ENCODE measurements at regions not wholly inside any gene's neighbourhood (a gene's known extent, or its start where the extent isn't known, plus 50 kb on each side); places are given as distances from the start of the nearest gene placed in this dataset.

DNA sequence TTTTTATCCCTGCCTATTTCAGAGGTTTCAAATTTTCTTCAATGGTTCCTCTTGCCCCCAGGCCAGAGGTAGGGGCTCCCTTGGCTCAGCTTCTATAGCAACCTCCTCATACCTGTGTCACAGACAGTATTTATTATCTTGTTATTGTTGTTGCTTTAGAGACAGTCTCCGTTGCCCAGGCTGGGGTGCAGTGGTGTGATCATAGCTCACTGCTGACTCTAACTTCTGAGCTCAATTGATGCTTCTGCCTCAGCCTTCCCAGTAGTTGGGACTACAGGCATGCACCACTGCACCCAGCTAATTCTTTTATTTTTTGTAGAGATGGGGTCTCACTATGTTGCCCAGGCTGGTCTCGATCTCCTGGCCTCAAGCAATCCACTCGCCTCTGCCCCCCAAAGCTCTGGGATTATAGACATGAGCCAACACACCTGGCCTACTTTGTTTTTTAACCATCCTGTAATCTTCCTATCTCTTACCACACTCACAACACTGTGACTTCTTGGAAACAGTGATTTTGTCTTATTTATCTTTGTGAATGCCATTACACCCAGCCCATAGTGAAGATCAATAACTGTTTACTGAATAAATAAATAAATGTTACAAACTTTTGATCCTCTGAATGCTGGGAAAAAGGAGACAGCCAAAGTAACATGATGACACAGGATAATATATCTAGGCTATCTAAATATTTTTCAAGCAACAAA is 95.9 kb downstream of the PHLDA1 start:
- peaks cover 4% of the 10 kb centered on the region for H3K4me1 Mint-ChIP-seq (ENCODE audit: low read depth)
- no peak overlapping the region for H3K27ac Mint-ChIP-seq
- intact Hi-C loops (cut with micrococcal nuclease) = loop anchor here (2.0 to 5.0 kb wide), 2 partner anchors 43 to 97 kb away; partner anchors contain the start of gene PHLDA1
- H3K9me3 Mint-ChIP-seq = no peaks in the 10 kb centered on the region
- no peaks in the 10 kb centered on the region for H3K36me3 Mint-ChIP-seq (ENCODE audit: low read depth)
- no peak overlapping the region for H3K4me3 Mint-ChIP-seq
- H3K27me3 Mint-ChIP-seq = peaks cover 35% of the 10 kb centered on the region

DNA sequence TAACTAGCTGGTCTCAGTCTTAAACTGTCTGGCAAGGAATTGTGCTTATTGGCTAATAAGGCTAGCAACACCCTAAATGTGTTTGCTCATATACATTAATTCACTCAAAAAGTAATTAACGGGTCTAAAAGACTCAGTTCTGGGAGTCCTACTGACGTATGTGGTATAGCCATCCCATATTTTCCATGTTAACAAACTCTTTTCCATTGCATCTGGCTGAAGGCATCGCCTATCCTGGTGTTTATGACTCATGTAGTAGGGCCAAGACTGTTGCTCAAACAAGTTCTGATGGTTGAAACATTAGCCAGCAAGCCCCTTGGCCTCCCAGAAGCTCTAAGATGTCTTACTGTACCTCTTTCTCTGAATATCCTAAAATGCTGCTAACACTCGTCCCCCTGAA is 98.5 kb downstream of the PHLDA1 start:
- Mint-ChIP-seq H3K9me3 (no peaks in the 10 kb centered on the region), H3K27ac (no peak overlapping the region), H3K27me3 (peaks cover 52% of the 10 kb centered on the region), H3K36me3 (ENCODE audit: low read depth) (no peaks in the 10 kb centered on the region), H3K4me1 (ENCODE audit: low read depth) (peaks cover 4% of the 10 kb centered on the region), H3K4me3 (no peak overlapping the region)
- intact Hi-C loops (cut with micrococcal nuclease) = loop anchor here (5.0 kb wide), 1 partner anchor 84 kb away; no protein-coding TSS in a partner anchor

DNA sequence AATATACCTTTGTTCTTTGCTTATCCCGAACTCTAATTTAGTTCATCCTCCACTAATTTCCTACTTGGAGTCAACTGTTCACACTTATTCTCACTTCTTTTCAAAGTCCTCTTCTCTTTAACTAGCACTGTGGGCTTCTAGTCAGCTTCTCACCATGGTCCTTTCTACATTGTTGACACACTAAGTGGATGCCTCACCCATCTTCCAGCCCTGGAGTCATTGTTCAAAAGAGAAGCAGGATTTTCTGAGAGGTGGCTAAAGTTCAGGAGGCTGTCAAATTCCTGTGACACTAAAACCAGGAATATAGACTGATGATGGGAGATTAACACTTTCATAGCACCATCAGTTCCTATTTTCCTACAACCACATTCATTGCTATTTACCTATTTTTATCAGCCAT is 99.3 kb downstream of the PHLDA1 start:
- intact Hi-C loops (cut with micrococcal nuclease) = loop anchor here (5.0 kb wide), 1 partner anchor 85 kb away; no protein-coding TSS in a partner anchor
- no peak overlapping the region for H3K27ac Mint-ChIP-seq
- no peak overlapping the region for H3K4me3 Mint-ChIP-seq
- H3K27me3 Mint-ChIP-seq = peaks cover 58% of the 10 kb centered on the region
- H3K36me3 Mint-ChIP-seq (ENCODE audit: low read depth) = no peaks in the 10 kb centered on the region
- H3K9me3 Mint-ChIP-seq = peaks cover 6% of the 10 kb centered on the region
- H3K4me1 Mint-ChIP-seq (ENCODE audit: low read depth) = peaks cover 4% of the 10 kb centered on the region

DNA sequence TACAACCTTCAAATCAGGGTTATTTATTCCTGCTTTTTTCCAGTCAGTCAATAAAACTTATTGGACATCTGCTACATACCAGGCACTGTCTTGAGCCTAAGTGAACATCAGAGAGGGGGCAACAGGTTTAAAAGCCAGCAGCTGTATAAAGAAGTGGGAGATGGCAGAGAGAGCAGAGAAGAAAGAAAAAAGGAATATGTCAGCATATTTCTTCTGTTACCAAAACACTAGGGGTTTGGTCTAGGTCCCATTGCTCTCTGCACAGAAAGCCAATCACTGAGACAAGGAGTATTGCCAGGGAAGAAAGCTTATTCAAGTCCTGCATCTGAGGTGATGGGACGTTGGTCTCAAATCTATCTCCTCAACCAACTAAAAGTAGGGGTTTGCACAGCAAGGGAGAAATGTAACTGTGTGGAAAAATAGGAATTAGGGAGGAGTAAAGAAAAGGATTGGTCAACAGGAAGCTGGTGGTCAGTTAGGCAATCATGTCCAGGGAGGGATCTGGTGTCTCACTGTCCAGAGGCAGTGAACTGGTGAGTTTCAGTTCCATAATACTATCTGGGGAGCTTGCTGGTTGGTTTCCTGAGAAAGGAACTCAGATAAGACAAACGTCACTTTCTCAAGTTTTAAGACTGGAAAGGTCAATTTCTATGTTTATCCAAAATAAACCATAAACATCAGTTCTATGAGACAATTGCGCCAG is 107.5 kb downstream of the PHLDA1 start:
- peaks cover 9% of the 10 kb centered on the region for H3K36me3 Mint-ChIP-seq (ENCODE audit: low read depth)
- H3K9me3 Mint-ChIP-seq = peaks cover 51% of the 10 kb centered on the region
- H3K4me1 Mint-ChIP-seq (ENCODE audit: low read depth) = peaks cover 15% of the 10 kb centered on the region
- H3K27me3 Mint-ChIP-seq = peaks cover 37% of the 10 kb centered on the region
- intact Hi-C loops (cut with micrococcal nuclease) = no loop called here
- H3K4me3 Mint-ChIP-seq = no peak overlapping the region
- H3K27ac Mint-ChIP-seq = no peak overlapping the region

DNA sequence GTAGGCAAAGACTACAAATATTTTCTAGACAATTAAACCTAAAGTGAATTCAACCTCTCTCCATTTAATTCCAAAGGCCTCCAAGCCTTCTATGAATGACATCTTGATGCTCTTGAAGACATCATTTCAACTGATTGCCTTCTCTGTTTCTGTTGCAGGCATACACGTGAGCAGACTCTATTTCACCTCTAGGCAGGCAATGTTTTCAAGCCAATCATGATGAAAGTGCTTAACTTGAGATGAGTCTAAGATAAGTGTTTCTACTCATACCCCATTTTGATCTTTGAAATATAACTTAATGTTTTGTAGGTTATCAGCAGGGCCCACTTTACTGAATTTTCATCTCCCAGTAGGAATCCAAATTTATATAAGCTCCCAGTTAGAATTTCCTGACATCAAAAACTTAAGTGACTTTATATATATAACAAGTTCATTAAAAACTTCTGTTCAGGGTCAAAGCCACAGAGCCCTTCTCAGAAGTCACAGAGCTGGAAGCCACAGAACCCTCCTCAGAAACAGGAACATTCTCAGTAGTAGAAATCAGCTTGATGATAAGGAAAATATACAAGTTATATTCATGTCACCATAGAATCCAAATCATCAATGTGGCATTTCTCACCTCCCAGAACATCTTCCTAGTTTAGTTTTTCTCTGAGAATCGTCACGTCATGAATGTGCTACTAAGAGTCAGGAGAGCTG is 108.5 kb downstream of the PHLDA1 start:
- no peak overlapping the region for H3K27ac Mint-ChIP-seq
- peaks cover 15% of the 10 kb centered on the region for H3K4me1 Mint-ChIP-seq (ENCODE audit: low read depth)

DNA sequence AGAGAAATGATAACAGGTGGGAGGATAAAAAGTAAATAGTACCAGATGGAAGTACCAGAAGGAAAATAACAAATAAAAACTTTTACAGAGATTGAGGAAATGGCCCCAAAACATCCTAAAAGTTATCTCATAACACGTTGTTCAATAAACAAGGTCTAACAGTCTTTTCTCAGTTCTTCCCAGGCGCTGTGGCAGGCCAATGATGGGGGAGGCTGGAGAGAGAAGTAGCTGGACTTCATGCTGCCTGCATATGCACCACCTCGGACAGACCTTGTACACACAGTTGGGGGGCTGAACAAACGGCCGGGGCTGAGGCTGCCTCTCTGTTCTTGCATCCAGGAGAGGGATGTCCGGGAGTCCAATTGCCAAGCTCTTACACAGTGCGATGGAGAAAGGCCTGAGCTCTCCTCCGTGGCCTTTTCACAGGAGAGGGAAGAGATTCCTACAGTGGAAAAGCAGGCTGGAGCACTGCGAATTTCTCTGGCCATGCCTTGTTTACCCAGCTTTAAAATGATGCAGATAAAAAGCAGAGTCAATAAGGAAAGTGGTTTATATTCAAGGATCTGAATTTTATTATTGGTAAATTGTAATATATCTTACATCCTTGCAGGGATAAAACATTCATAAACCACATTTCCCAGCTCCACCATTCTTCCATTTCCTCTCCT is 109.8 kb downstream of the PHLDA1 start:
- intact Hi-C loops (cut with micrococcal nuclease) = no loop called here
- Mint-ChIP-seq H3K4me1 (ENCODE audit: low read depth) (peaks cover 21% of the 10 kb centered on the region), H3K4me3 (no peak overlapping the region), H3K27me3 (peaks cover 27% of the 10 kb centered on the region), H3K27ac (no peak overlapping the region), H3K36me3 (ENCODE audit: low read depth) (peaks cover 9% of the 10 kb centered on the region), H3K9me3 (peaks cover 43% of the 10 kb centered on the region)

More for the DNA sequence above, 108.5 kb downstream of the PHLDA1 start:
- H3K27me3 Mint-ChIP-seq = peaks cover 34% of the 10 kb centered on the region
- H3K36me3 Mint-ChIP-seq (ENCODE audit: low read depth) = peaks cover 9% of the 10 kb centered on the region
- peaks cover 51% of the 10 kb centered on the region for H3K9me3 Mint-ChIP-seq
- H3K4me3 Mint-ChIP-seq = no peak overlapping the region
- intact Hi-C loops (cut with micrococcal nuclease) = no loop called here

DNA sequence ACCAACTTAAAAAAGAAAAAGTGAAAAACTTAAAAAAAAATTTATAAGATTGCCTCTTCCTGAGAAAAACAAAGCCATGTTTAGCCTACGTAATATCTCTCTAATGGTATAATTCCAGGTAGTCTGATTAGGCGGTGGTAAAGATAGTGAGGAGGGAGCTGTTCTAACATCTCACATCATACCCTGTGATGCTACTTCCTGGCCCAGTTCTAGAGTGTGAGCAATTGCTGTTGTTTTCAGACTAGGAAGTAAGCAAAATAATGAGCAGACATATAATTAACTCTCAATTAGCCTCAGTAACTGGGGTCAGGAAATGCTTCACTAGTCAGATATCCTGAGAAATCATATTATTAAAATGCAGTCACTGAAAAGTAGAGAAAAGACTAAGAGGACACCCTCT is 113.9 kb downstream of the PHLDA1 start:
- Mint-ChIP-seq H3K9me3 (peaks cover 10% of the 10 kb centered on the region), H3K36me3 (ENCODE audit: low read depth) (no peaks in the 10 kb centered on the region), H3K4me1 (ENCODE audit: low read depth) (peaks cover 19% of the 10 kb centered on the region), H3K27ac (no peak overlapping the region), H3K27me3 (peaks cover 26% of the 10 kb centered on the region), H3K4me3 (no peak overlapping the region)
- intact Hi-C loops (cut with micrococcal nuclease) = no loop called here

DNA sequence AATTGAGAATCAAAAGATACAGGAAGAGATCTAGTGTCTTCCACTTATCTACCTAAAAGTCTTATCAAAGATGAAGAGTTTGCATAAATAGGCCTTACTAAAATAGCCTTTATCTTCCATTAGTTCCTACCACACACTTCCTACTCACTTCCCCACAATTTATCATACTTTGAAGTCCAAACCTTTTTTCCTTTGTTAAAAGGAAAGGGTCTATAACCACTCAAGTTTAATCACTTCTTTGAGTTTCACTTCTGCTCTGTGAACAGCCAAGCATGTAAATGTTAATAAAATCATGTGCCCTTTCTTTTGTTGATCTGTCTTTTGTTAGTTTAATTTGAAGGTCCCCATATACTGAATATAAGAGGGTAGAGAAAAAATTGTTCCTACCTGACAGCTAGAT is 114.5 kb downstream of the PHLDA1 start:
- peaks cover 4% of the 10 kb centered on the region for H3K9me3 Mint-ChIP-seq
- peaks cover 23% of the 10 kb centered on the region for H3K27me3 Mint-ChIP-seq
- no peak overlapping the region for H3K4me3 Mint-ChIP-seq
- H3K36me3 Mint-ChIP-seq (ENCODE audit: low read depth) = no peaks in the 10 kb centered on the region
- intact Hi-C loops (cut with micrococcal nuclease) = no loop called here
- H3K4me1 Mint-ChIP-seq (ENCODE audit: low read depth) = peaks cover 12% of the 10 kb centered on the region
- H3K27ac Mint-ChIP-seq = no peak overlapping the region

DNA sequence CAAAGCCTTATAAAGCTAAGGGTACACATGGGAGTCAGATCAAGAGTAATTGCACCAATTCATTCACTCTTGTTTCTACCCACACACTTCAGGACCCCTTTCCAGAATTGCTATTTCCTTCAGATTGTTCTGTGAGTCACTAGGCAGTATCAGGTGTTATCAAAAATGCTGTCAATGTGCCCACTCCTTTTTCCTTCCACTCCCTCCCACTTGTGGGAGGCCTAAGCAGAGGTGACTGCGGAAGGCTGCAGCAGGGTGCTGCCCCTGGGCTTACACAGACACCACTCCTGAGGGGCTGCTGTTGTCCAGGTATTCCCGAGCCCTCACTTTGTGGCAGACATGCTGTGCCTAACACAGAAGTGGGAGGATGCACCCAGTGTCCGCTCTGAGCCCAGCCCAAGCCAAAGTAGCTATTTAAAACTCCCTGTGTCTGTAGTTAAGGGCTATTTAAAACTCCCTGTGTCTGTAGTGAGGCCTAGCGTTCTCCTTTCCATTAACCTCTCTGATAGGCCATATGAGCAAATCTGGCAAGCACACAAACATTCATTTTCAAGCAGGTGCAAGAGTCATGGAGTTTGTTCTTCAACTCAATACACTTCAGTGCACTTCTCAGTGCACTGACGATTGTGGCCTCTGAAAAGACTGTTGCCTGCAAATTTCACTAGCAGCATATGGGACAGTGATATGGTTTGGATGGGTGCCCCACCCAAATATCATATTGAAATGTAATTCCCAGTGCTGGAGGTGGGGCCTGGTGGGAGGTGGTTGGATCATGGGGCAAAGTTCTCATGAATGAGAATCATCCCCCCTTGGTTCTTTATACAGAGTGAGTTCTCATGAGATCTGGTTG is 117.8 kb downstream of the PHLDA1 start:
- Mint-ChIP-seq H3K4me1 (ENCODE audit: low read depth) (peaks cover 6% of the 10 kb centered on the region), H3K4me3 (no peak overlapping the region), H3K27me3 (peaks cover 17% of the 10 kb centered on the region), H3K9me3 (no peaks in the 10 kb centered on the region), H3K36me3 (ENCODE audit: low read depth) (no peaks in the 10 kb centered on the region), H3K27ac (no peak overlapping the region)
- intact Hi-C loops (cut with micrococcal nuclease) = no loop called here

DNA sequence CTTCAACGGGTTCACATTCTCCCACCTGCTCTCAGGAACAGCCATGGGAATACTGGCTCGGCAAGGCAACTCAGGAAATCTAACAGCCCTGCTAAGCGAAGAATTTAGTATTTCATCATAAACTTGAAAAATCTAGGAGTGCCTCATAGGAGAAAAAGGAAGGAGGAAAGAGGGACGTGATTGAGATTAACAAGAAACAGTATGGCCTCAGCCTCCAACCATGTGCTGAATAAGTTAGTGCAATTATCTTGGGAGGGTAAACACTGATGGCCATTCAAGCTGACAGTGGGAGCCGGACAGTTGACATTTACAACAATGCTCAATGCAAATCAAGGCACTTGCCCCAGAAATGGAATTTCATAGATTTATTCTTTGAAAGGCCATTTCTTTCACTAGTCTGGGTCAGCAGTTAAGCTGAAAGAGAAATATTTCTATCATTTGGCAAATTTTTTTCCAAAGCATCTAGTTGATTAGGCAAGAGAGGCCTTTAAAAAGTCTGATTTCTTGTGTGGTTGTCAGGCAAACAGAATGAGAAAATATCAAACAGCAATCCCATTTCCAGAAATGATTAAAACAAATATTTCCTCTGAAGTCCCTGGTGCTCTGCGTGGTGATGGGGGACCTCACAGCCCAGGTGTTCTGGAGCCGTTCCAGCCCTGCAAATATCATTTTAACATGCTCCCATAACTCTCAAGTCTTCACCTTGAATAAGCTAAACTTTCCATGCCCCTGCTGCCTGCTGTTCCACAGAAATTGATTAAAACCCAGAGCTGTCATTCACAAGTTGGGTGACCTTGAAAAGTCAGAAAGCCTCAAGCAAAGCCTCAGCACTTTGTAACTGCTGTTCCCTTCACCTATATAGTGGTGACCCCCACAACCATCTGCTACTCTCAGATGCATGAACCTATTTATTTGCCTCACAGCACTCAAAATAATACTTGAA is 121.6 kb downstream of the PHLDA1 start:
- Mint-ChIP-seq H3K4me3 (no peak overlapping the region), H3K36me3 (ENCODE audit: low read depth) (no peaks in the 10 kb centered on the region), H3K27ac (no peak overlapping the region), H3K27me3 (peaks cover 26% of the 10 kb centered on the region), H3K4me1 (ENCODE audit: low read depth) (no peaks in the 10 kb centered on the region), H3K9me3 (no peaks in the 10 kb centered on the region)
- intact Hi-C loops (cut with micrococcal nuclease) = no loop called here

DNA sequence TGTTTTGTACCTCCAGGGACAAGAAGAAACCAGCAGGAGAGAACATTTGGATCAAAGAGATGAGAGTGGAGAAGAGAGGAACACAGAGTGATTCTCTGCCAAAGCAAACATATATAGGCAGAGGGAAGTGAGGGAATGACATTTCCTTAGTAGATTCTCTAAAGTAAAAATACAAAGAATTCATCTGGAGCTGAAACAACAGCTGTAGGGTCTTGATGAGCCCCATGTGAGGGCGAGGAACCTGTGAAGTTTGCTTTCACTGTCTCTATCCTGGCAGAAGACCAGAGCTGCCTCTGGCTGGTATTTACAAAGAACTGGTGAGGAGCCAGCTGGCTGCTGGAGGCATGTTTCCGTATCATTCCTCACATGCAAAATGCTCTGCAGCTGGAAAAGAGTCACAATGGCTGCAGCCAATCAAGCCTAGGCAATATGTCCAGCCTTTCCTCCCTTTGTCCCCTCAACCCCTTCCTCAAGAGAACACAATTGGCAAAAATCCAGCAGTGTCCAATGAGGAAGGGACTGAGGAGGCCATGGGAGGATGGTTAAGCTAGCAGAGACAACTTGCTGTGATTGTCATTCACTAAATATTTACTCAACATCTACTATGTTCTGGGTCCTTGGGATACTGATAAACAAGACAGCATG is 122.5 kb downstream of the PHLDA1 start:
- Mint-ChIP-seq H3K4me3 (no peak overlapping the region), H3K9me3 (no peaks in the 10 kb centered on the region), H3K4me1 (ENCODE audit: low read depth) (no peaks in the 10 kb centered on the region), H3K27me3 (peaks cover 25% of the 10 kb centered on the region), H3K27ac (no peak overlapping the region), H3K36me3 (ENCODE audit: low read depth) (no peaks in the 10 kb centered on the region)
- intact Hi-C loops (cut with micrococcal nuclease) = no loop called here

DNA sequence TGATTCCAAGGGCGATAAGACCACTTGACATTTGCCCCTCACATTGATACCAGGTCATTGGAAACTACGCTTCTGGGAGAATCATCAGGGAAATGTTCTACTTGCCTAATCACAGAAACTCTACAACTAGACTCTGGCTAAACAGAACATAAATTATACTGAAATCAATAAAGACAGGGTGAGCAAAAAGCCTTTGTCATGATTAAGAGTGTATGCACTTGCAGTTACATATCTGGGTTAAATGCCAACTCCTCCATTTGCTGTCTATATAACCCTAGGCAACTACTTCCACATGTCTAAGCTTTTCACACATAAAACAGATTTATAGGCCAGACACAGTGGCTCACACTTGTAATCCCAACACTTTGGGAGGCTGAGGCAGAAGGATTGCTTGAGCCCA is 125.7 kb downstream of the PHLDA1 start:
- Mint-ChIP-seq H3K36me3 (ENCODE audit: low read depth) (no peaks in the 10 kb centered on the region), H3K4me3 (no peak overlapping the region), H3K4me1 (ENCODE audit: low read depth) (no peaks in the 10 kb centered on the region), H3K27me3 (peaks cover 32% of the 10 kb centered on the region), H3K9me3 (no peaks in the 10 kb centered on the region), H3K27ac (no peak overlapping the region)
- intact Hi-C loops (cut with micrococcal nuclease) = no loop called here
